ENCODE measurements at regions not wholly inside any gene's neighbourhood (a gene's known extent, or its start where the extent isn't known, plus 50 kb on each side); places are given as distances from the start of the nearest gene placed in this dataset.

- no peak for DNase-seq (ENCODE audit: low read depth in 2 of 3, low spot score in 2 of 3)
Measured at GRCh38 chr16:86375364-86375763, 135.0 kb upstream of the FOXF1 start.

- no peak for DNase-seq (ENCODE audit: low read depth in 2 of 3, low spot score in 2 of 3)
Measured at GRCh38 chr16:86375851-86376250, 134.5 kb upstream of the FOXF1 start.

- DNase-seq (ENCODE audit: low read depth in 2 of 3, low spot score in 2 of 3): no peak
Measured at GRCh38 chr16:86376837-86377236, 133.5 kb upstream of the FOXF1 start.

- DNase-seq (ENCODE audit: low read depth in 2 of 3, low spot score in 2 of 3): no peak
Measured at GRCh38 chr16:86377251-86378022, 132.9 kb upstream of the FOXF1 start.

- no peak for DNase-seq (ENCODE audit: low read depth in 2 of 3, low spot score in 2 of 3)
Measured at GRCh38 chr16:86378128-86378527, 132.2 kb upstream of the FOXF1 start.

- DNase-seq (ENCODE audit: low read depth in 2 of 3, low spot score in 2 of 3): no peak
Measured at GRCh38 chr16:86378831-86379504, 131.4 kb upstream of the FOXF1 start.

GRCh38 chr16:86379505-86379846 is 130.9 kb upstream of the FOXF1 start:
- DNase-seq (ENCODE audit: low read depth in 2 of 3, low spot score in 2 of 3): no peak

- DNase-seq (ENCODE audit: low read depth in 2 of 3, low spot score in 2 of 3): no peak
Measured at GRCh38 chr16:86380030-86380429, 130.3 kb upstream of the FOXF1 start.

GRCh38 chr16:86381491-86381890 is 128.8 kb upstream of the FOXF1 start:
- DNase-seq (ENCODE audit: low read depth in 2 of 3, low spot score in 2 of 3): no peak

- no peak for DNase-seq (ENCODE audit: low read depth in 2 of 3, low spot score in 2 of 3)
Measured at GRCh38 chr16:86382067-86382773, 128.1 kb upstream of the FOXF1 start.

- DNase-seq (ENCODE audit: low read depth in 2 of 3, low spot score in 2 of 3): no peak
Measured at GRCh38 chr16:86382774-86383407, 127.4 kb upstream of the FOXF1 start.

- DNase-seq (ENCODE audit: low read depth in 2 of 3, low spot score in 2 of 3): no peak
Measured at GRCh38 chr16:86383488-86384262, 126.7 kb upstream of the FOXF1 start.

GRCh38 chr16:86384263-86384649 is 126.1 kb upstream of the FOXF1 start:
- no peak for DNase-seq (ENCODE audit: low read depth in 2 of 3, low spot score in 2 of 3)

- DNase-seq (ENCODE audit: low read depth in 2 of 3, low spot score in 2 of 3): no peak
Measured at GRCh38 chr16:86384980-86385379, 125.3 kb upstream of the FOXF1 start.

- DNase-seq (ENCODE audit: low read depth in 2 of 3, low spot score in 2 of 3): no peak
Measured at GRCh38 chr16:86387468-86388440, 122.6 kb upstream of the FOXF1 start.

- DNase-seq (ENCODE audit: low read depth in 2 of 3, low spot score in 2 of 3): no peak
Measured at GRCh38 chr16:86388976-86389375, 121.4 kb upstream of the FOXF1 start.

- no peak for DNase-seq (ENCODE audit: low read depth in 2 of 3, low spot score in 2 of 3)
Measured at GRCh38 chr16:86389566-86390328, 120.6 kb upstream of the FOXF1 start.

GRCh38 chr16:86390335-86390734 is 120.0 kb upstream of the FOXF1 start:
- no peak for DNase-seq (ENCODE audit: low read depth in 2 of 3, low spot score in 2 of 3)

GRCh38 chr16:86391486-86391885 is 118.8 kb upstream of the FOXF1 start:
- DNase-seq (ENCODE audit: low read depth in 2 of 3, low spot score in 2 of 3): no peak

Data from activated CD8-positive, alpha-beta memory T cell treated with anti-CD3 and anti-CD28 coated beads for 48 hours (primary cell).